K562 (cell line): ENCODE measurements at regions not wholly inside any gene's neighbourhood (a gene's known extent, or its start where the extent isn't known, plus 50 kb on each side); places are given as distances from the start of the nearest gene placed in this dataset.

Experiments
- ATAC-seq: fragments of 200-7000 bp; cut with Tn5 transposase; 3 replicates; pipeline ENCODE4 v1.9.1; 2020; ENCODE audit warnings: moderate library complexity
- BruUV-seq: library from RNA; stranded (reverse); fragments of 400-500 nt; replicated peaks from 2 replicates; lab custom pipeline; 2021; lab: Mats Ljungman, UMichigan
- CTCF ChIA-PET: fragments of 300-600 bp; formaldehyde crosslinking; extraction: SDS; loops from one replicate; lab custom pipeline; 2021; ENCODE audit warnings: low intra/inter-chr PET ratio; lab: Yijun Ruan, JAX
- POLR2A ChIA-PET: fragments of 300-600, 350-650 bp; sonication (Branson Sonifier 250); formaldehyde crosslinking; extraction: SDS; loops from one replicate; lab custom pipeline; 2021; ENCODE audit warnings: antibody characterized with exemption, inconsistent platforms; lab: Yijun Ruan, JAX
- DNase-seq, 4 experiments: peaks; one replicate each; pipeline versions ENCODE4 v3.0.0 to v3.0.0-alpha.2; 2011 to 2018; ENCODE audit warnings: low spot score in 3 of 4, mixed read lengths in 3 of 4; ENCODE audit errors: extremely low read depth in 1 of 4
- FAIRE-seq: peaks from 2 replicates; lab custom pipeline; 2011; peaks lifted over from hg19 to GRCh38; lab: Jason Lieb, UNC
- H2AFZ ChIP-seq: 2 replicates; pipeline ENCODE4 v1.6.0; 2011; ENCODE audit warnings: low read depth, low read length, control low read depth, inconsistent platforms
- H3K27ac ChIP-seq: fragments of 200-600 bp; 3 replicates; pipeline ENCODE4 v1.8.0; 2011; ENCODE audit warnings: low read depth, mild to moderate bottlenecking, control low read depth, inconsistent platforms, low read length, moderate library complexity, mixed read lengths; ENCODE audit errors: extremely low read depth
- H3K27me3 ChIP-seq, 2 experiments: fragments of 300-600 bp in 1 of 2; 2 replicates in 1 of 2; 3 replicates in 1 of 2; pipeline versions ENCODE4 v1.6.0 to v1.8.0; 2011; ENCODE audit warnings: inconsistent platforms in 2 of 2, low read length in 2 of 2, mild to moderate bottlenecking in 1 of 2, mixed read lengths in 1 of 2, moderate library complexity in 1 of 2; ENCODE audit not compliant: control insufficient read depth in 2 of 2, insufficient read depth in 2 of 2
- H3K36me3 ChIP-seq: fragments of 300-600 bp; 3 replicates; pipeline ENCODE4 v1.8.0; 2011; ENCODE audit warnings: mild to moderate bottlenecking, low read length, inconsistent platforms; ENCODE audit not compliant: control insufficient read depth, insufficient read depth
- H3K4me1 ChIP-seq, 2 experiments: fragments of 200-600 bp in 1 of 2; replicated peaks in 1 of 2; 2 replicates in 1 of 2; 3 replicates in 1 of 2; pipeline versions ENCODE4 v1.5.1 to v1.8.0; 2011; ENCODE audit warnings: inconsistent platforms in 2 of 2, low read length in 2 of 2, mild to moderate bottlenecking in 1 of 2, mixed read lengths in 1 of 2, moderate library complexity in 1 of 2; ENCODE audit not compliant: control insufficient read depth in 2 of 2, insufficient read depth in 2 of 2
- H3K4me2 ChIP-seq: 2 replicates; pipeline ENCODE4 v1.6.1; 2011; ENCODE audit warnings: low read length, control low read depth, inconsistent platforms, mixed read lengths; ENCODE audit not compliant: insufficient read depth
- H3K4me3 ChIP-seq: fragments of 200-600 bp; sonication (generic), shearing (Covaris generic); 2 replicates; pipeline ENCODE4 v1.5.1; 2016; ENCODE audit warnings: control low read depth, inconsistent platforms
- H3K79me2 ChIP-seq: fragments of 200-600 bp; 3 replicates; pipeline ENCODE4 v1.8.0; 2011; ENCODE audit warnings: low read length, inconsistent platforms; ENCODE audit not compliant: control insufficient read depth, insufficient read depth
- H3K9ac ChIP-seq, 2 experiments: 2 replicates each; pipeline versions ENCODE4 v1.6.0 to v1.6.1; 2011; ENCODE audit warnings: low read depth in 2 of 2, low read length in 2 of 2, control low read depth in 1 of 2, inconsistent platforms in 1 of 2, mild to moderate bottlenecking in 1 of 2, mixed read lengths in 1 of 2; ENCODE audit not compliant: insufficient read depth in 1 of 2
- H3K9me1 ChIP-seq: one replicate; pipeline ENCODE4 v1.6.0; 2011; ENCODE audit warnings: inconsistent platforms, mild to moderate bottlenecking, low read length, moderate library complexity; ENCODE audit not compliant: control insufficient read depth, insufficient read depth
- H3K9me3 ChIP-seq: replicated peaks from 2 replicates; pipeline ENCODE4 v1.5.1; 2011; ENCODE audit warnings: low read depth, low read length, inconsistent platforms; ENCODE audit not compliant: control insufficient read depth, insufficient read depth
- H4K20me1 ChIP-seq: replicated peaks from 2 replicates; pipeline ENCODE4 v1.6.1; 2011; ENCODE audit warnings: low read length, inconsistent platforms, mixed read lengths; ENCODE audit not compliant: control insufficient read depth, insufficient read depth
- CGGBP1 ChIP-seq: fragments of 250-450 bp; sonication (Bioruptor Pico); IDR thresholded peaks from 2 replicates; pipeline ENCODE4 v1.9.0; 2021; ENCODE audit warnings: mild to moderate bottlenecking
- CLOCK ChIP-seq: fragments of 250-450 bp; sonication (Bioruptor Pico); IDR thresholded peaks from 2 replicates; pipeline ENCODE4 v1.4.0; 2020; ENCODE audit warnings: mild to moderate bottlenecking, moderate library complexity, borderline replicate concordance
- ELF2 ChIP-seq: fragments of 250-450 bp; sonication (Bioruptor Pico); IDR thresholded peaks from 2 replicates; pipeline ENCODE4 v1.5.0; 2021; ENCODE audit warnings: mild to moderate bottlenecking
- GTF2E2 ChIP-seq: fragments of 200-800 bp; sonication (Bioruptor generic); IDR thresholded peaks from 2 replicates; pipeline ENCODE4 v1.6.1; 2016; ENCODE audit warnings: missing genetic modification characterization, missing compliant biosample characterization
- HIVEP1 ChIP-seq: fragments of 250-450 bp; sonication (Bioruptor Pico); IDR thresholded peaks from 2 replicates; pipeline ENCODE4 v1.4.0; 2020; ENCODE audit warnings: mild to moderate bottlenecking
- HNRNPLL ChIP-seq: fragments of 200-400 bp; formaldehyde crosslinking; IDR thresholded peaks from 2 replicates; pipeline ENCODE4 v1.6.1; 2017; ENCODE audit warnings: low read length, low read depth, mild to moderate bottlenecking; ENCODE audit not compliant: poor library complexity, severe bottlenecking
- NFRKB ChIP-seq: fragments of 450-650 bp; IDR thresholded peaks from 2 replicates; pipeline ENCODE4 v1.6.1; 2016; ENCODE audit warnings: low read depth
- SLC30A9 ChIP-seq: fragments of 250-450 bp; sonication (Bioruptor Pico); IDR thresholded peaks from 2 replicates; pipeline ENCODE4 v1.8.0; 2022; ENCODE audit warnings: mild to moderate bottlenecking, moderate library complexity
- TRIM28 ChIP-seq: fragments of 450-650 bp; IDR thresholded peaks from 2 replicates; pipeline ENCODE4 v1.6.1; 2017
- WGBS: fragments of 100-300 bp; shearing (Covaris generic); methylation state at CpG from one replicate; pipeline ENCODE4 v1.1.6; 2016; ENCODE audit warnings: low coverage, mixed read lengths; ENCODE audit not compliant: insufficient coverage; ENCODE audit errors: missing lambda C conversion rate; 5-methylcytosine and 5-hydroxymethylcytosine counted together
- in situ Hi-C: fragments of 300-500 bp; cut with MboI; formaldehyde crosslinking; loops from 4 replicates; pipeline ENCODE4 v1.15.0; 2018; ENCODE audit warnings: inconsistent platforms, mixed read lengths
- intact Hi-C: fragments of 100-400 bp; cut with micrococcal nuclease; formaldehyde crosslinking; loops from 2 replicates; pipeline ENCODE4 v1.14.2; 2022
- TF ChIP-seq, protein P1 (sequence below): fragments of 200-600 bp; sonication (generic); IDR thresholded peaks from one replicate; pipeline ENCODE4 v1.6.1; 2012; ENCODE audit warnings: mild to moderate bottlenecking, low read depth, low read length, inconsistent platforms

DNA sequence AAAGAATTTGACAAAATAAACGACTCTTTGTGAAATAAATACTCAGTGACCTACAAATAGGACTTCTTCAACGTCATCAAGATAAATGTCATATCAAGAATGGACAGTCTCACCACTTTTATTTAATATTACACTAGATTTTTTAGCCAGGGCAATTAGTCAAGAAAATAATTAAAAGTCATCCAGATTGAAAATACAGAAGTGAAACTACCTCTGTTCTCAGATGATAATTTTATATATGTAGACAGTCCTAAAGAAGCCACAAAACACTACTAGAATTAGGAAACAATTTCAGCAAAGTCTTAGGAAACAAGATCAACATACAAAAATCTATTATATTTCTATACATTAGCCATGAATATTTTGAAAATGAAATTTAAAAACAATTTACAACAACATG is 689.6 kb upstream of the SEL1L start:
- FAIRE-seq (no peak), ATAC-seq (no peak), DNase-seq (no peak)
- H3K9me1 ChIP-seq, result no peaks in the 10 kb centered on the region
- intact Hi-C loops (no loop called here), in situ Hi-C loops (no loop called here)
- no peaks in the 10 kb centered on the region for H3K79me2 ChIP-seq
- 0% methylated on average over 2 of the region's 2 CpGs for WGBS
- no peaks in the 10 kb centered on the region for H3K36me3 ChIP-seq
- H3K9me3 ChIP-seq, result no peaks in the 10 kb centered on the region
- no TSS peak for BruUV-seq
- H3K4me1 ChIP-seq, result no peaks in the 10 kb centered on the region
- H3K9ac ChIP-seq, result no peak overlapping the region
- CTCF ChIA-PET, result no interaction called here
- no peak overlapping the region for H2AFZ ChIP-seq
- H3K27me3 ChIP-seq, result no peaks in the 10 kb centered on the region
- H4K20me1 ChIP-seq, result no peaks in the 10 kb centered on the region
- POLR2A ChIA-PET, result no interaction called here
- no peak overlapping the region for H3K27ac ChIP-seq
- TF ChIP-seq ELF2 (CRISPR knock-in tag), result no peak
- no peak for TF ChIP-seq CLOCK
- no peak for TF ChIP-seq TRIM28
- no peak for TF ChIP-seq SLC30A9 (CRISPR knock-in tag)
- TF ChIP-seq HIVEP1, result no peak
- TF ChIP-seq GTF2E2 (tag), result no peak
- TF ChIP-seq NFRKB, result no peak
- TF ChIP-seq, protein P1, sequence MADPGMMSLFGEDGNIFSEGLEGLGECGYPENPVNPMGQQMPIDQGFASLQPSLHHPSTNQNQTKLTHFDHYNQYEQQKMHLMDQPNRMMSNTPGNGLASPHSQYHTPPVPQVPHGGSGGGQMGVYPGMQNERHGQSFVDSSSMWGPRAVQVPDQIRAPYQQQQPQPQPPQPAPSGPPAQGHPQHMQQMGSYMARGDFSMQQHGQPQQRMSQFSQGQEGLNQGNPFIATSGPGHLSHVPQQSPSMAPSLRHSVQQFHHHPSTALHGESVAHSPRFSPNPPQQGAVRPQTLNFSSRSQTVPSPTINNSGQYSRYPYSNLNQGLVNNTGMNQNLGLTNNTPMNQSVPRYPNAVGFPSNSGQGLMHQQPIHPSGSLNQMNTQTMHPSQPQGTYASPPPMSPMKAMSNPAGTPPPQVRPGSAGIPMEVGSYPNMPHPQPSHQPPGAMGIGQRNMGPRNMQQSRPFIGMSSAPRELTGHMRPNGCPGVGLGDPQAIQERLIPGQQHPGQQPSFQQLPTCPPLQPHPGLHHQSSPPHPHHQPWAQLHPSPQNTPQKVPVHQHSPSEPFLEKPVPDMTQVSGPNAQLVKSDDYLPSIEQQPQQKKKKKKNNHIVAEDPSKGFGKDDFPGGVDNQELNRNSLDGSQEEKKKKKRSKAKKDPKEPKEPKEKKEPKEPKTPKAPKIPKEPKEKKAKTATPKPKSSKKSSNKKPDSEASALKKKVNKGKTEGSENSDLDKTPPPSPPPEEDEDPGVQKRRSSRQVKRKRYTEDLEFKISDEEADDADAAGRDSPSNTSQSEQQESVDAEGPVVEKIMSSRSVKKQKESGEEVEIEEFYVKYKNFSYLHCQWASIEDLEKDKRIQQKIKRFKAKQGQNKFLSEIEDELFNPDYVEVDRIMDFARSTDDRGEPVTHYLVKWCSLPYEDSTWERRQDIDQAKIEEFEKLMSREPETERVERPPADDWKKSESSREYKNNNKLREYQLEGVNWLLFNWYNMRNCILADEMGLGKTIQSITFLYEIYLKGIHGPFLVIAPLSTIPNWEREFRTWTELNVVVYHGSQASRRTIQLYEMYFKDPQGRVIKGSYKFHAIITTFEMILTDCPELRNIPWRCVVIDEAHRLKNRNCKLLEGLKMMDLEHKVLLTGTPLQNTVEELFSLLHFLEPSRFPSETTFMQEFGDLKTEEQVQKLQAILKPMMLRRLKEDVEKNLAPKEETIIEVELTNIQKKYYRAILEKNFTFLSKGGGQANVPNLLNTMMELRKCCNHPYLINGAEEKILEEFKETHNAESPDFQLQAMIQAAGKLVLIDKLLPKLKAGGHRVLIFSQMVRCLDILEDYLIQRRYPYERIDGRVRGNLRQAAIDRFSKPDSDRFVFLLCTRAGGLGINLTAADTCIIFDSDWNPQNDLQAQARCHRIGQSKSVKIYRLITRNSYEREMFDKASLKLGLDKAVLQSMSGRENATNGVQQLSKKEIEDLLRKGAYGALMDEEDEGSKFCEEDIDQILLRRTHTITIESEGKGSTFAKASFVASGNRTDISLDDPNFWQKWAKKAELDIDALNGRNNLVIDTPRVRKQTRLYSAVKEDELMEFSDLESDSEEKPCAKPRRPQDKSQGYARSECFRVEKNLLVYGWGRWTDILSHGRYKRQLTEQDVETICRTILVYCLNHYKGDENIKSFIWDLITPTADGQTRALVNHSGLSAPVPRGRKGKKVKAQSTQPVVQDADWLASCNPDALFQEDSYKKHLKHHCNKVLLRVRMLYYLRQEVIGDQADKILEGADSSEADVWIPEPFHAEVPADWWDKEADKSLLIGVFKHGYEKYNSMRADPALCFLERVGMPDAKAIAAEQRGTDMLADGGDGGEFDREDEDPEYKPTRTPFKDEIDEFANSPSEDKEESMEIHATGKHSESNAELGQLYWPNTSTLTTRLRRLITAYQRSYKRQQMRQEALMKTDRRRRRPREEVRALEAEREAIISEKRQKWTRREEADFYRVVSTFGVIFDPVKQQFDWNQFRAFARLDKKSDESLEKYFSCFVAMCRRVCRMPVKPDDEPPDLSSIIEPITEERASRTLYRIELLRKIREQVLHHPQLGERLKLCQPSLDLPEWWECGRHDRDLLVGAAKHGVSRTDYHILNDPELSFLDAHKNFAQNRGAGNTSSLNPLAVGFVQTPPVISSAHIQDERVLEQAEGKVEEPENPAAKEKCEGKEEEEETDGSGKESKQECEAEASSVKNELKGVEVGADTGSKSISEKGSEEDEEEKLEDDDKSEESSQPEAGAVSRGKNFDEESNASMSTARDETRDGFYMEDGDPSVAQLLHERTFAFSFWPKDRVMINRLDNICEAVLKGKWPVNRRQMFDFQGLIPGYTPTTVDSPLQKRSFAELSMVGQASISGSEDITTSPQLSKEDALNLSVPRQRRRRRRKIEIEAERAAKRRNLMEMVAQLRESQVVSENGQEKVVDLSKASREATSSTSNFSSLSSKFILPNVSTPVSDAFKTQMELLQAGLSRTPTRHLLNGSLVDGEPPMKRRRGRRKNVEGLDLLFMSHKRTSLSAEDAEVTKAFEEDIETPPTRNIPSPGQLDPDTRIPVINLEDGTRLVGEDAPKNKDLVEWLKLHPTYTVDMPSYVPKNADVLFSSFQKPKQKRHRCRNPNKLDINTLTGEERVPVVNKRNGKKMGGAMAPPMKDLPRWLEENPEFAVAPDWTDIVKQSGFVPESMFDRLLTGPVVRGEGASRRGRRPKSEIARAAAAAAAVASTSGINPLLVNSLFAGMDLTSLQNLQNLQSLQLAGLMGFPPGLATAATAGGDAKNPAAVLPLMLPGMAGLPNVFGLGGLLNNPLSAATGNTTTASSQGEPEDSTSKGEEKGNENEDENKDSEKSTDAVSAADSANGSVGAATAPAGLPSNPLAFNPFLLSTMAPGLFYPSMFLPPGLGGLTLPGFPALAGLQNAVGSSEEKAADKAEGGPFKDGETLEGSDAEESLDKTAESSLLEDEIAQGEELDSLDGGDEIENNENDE, result no peak
- TF ChIP-seq HNRNPLL, result no peak
- TF ChIP-seq CGGBP1 (CRISPR knock-in tag), result no peak
- no peak overlapping the region for H3K4me2 ChIP-seq
- H3K4me3 ChIP-seq, result no peak overlapping the region
